HG02852 (cell line): ENCODE measurements at regions not wholly inside any gene's neighbourhood (a gene's known extent, or its start where the extent isn't known, plus 50 kb on each side); places are given as distances from the start of the nearest gene placed in this dataset.
"Not testable (repeated sequence)": the region's sequence is repeated elsewhere in the genome, so short reads cannot be mapped to it uniquely, and the experiment has no call there.

ENCODE experiments used
- ATAC-seq: cut with Tn5 transposase; IDR thresholded peaks from one replicate; pipeline ENCODE4 v1.9.1; 2021; ENCODE audit warnings: mild to moderate bottlenecking, moderate library complexity; ENCODE audit not compliant: unreplicated experiment

GRCh38 chrX:40530509-40530908 is 50.3 kb upstream of the ATP6AP2 start:
- ATAC-seq = no peak

- no peak for ATAC-seq
These were observed 53.2 kb upstream of the ATP6AP2 start for GRCh38 chrX:40527543-40527942.

- no peak for ATAC-seq
These were observed 54.4 kb upstream of the ATP6AP2 start for GRCh38 chrX:40526412-40526811.

- not testable (repeated sequence) for ATAC-seq
These were observed 54.9 kb upstream of the ATP6AP2 start for GRCh38 chrX:40525901-40526300.

- ATAC-seq = no peak
These were observed 56.3 kb upstream of the ATP6AP2 start for GRCh38 chrX:40524423-40524822.

- no peak for ATAC-seq
These were observed 56.9 kb upstream of the ATP6AP2 start for GRCh38 chrX:40523852-40524251.

- no peak for ATAC-seq
These were observed 58.8 kb upstream of the ATP6AP2 start for GRCh38 chrX:40521868-40522450.

- no peak for ATAC-seq
These were observed 66.4 kb upstream of the ATP6AP2 start for GRCh38 chrX:40514376-40514775.

- ATAC-seq = no peak
These were observed 66.9 kb upstream of the ATP6AP2 start for GRCh38 chrX:40513835-40514234.

GRCh38 chrX:40513012-40513411 is 67.8 kb upstream of the ATP6AP2 start:
- no peak for ATAC-seq

GRCh38 chrX:40511258-40511657 is 69.5 kb upstream of the ATP6AP2 start:
- no peak for ATAC-seq

GRCh38 chrX:40508560-40508959 is 72.2 kb upstream of the ATP6AP2 start:
- no peak for ATAC-seq

- no peak for ATAC-seq
These were observed 74.4 kb upstream of the ATP6AP2 start for GRCh38 chrX:40506201-40506985.

GRCh38 chrX:40504801-40505605 is 75.8 kb upstream of the ATP6AP2 start:
- ATAC-seq = no peak

- ATAC-seq = no peak
These were observed 77.7 kb upstream of the ATP6AP2 start for GRCh38 chrX:40503094-40503493.

- no peak for ATAC-seq
These were observed 78.1 kb upstream of the ATP6AP2 start for GRCh38 chrX:40502688-40503087.

GRCh38 chrX:40501164-40501855 is 79.5 kb upstream of the ATP6AP2 start:
- ATAC-seq = no peak

- no peak for ATAC-seq
These were observed 84.0 kb upstream of the ATP6AP2 start for GRCh38 chrX:40496728-40497127.

GRCh38 chrX:40495659-40496058 is 85.1 kb upstream of the ATP6AP2 start:
- ATAC-seq = no peak

- no peak for ATAC-seq
These were observed 86.8 kb upstream of the ATP6AP2 start for GRCh38 chrX:40494005-40494404.

- ATAC-seq = no peak
These were observed 92.5 kb upstream of the ATP6AP2 start for GRCh38 chrX:40488296-40488695.
